NCI-H524 (cell line): ENCODE measurements at regions not wholly inside any gene's neighbourhood (a gene's known extent, or its start where the extent isn't known, plus 50 kb on each side); places are given as distances from the start of the nearest gene placed in this dataset.

Source experiments
- DNase-seq, 2 experiments: peaks; one replicate each; lab custom pipeline; 2025; lab: John Stamatoyannopoulos, UW

DNA sequence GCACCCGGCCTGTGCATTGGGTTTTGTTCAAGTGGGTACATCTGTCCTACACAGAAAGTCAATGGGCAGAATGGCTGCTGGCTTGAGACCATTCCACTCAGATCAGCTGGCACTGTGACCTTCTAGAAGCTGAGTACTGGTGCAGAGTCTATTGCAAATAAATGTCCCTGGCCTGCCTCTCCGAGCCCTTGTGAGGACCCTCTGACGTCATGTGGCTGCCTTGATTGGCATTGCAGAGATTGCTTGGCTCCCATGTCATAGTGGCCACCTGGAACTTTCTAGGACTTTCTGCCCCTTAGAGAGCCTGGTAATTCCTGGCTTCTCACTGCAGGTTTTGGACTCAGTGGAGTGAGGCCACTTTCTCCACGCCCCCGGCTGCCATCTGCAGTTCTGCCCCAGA lies 211.3 kb downstream of the ENGASE start:
- DNase-seq = no peak

DNA sequence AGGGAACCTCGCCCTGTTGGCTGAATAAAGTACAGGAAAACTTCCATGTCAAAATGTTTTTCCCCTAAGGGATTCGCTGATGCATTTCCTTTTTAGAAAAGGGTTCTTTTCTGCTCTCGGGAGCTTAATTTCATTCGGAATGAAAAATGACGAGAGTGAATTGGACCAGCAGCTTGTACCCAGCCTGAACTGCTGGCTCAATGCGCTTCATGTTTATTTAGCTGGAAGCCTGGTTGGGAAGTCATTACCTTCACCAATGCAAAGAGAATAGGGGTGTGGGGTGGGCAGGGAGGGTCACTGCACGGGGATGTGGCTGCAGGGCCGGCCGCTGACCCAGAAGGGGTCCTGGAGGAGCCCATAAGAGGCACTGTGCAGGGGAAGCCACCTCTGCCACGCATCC lies 207.7 kb downstream of the ENGASE start:
- DNase-seq = no peak

DNA sequence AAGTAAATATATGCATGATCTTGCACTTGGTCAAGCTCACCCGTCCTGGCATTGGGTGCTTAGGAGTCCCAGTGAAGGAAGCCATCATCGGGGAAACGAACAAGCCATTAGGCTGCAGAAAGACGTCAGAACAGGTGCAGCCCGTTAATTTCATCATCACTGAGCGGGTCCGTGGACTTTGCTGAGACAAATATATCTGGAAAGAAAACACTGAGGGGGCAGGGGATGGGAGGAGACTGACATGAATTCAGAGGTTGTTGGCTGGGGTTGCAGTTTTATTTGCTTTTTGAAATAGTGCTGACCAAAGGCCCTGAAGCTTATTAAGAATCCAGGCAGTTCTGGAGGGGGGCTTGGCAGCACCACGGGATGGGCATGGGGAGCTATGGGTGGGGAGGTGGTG lies 207.2 kb downstream of the ENGASE start:
- no peak for DNase-seq

DNA sequence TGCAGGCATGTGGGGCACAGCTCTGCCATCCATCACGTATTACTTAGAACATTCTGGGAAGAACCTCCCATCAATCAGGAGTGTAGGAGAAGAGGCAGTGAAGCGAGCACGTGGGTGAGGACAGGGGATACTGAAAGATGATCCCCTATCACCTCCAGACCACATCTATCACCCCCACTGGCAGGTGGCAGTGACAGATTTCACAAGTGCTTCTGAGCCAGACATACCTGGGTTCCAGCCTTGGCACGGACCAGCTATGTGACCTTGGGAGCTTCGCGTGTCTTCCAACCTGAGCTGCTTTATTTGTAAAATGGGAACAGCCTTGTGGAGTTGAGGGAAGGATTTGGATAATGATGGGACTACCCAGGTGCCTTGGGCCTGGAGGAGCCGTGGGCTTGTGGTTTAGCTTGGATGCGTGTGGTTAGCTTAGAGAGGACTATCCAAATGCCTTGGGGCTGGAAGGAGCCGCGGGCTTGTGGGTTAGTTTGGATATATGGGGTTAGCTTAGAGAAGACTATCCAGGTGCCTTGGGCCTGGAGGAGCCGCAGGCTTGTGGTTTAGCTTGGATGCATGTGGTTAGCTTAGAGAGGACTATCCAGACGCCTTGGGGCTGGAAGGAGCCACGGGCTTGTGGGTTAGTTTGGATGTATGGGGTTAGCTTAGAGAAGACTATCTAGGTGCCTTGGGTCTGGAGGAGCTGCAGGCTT lies 206.4 kb downstream of the ENGASE start:
- peak in 1 of 2 experiments; percentile 53 for DNase-seq

DNA sequence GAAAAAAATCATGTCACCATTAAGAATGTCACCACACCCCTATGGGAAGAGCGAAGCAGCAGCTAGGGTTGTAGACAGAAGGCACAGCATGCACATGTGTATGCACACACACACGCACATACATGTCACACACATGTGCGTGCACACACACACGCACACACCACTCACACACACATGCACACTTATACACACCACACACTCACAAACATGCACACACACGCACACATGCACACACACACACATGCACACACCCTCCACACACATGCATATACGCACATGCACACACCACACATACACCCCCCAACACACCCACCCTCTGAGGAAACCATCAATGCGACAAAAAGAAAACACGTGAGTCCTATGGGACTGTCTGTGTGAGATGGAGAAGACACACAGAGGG lies 205.4 kb downstream of the ENGASE start:
- no peak for DNase-seq

DNA sequence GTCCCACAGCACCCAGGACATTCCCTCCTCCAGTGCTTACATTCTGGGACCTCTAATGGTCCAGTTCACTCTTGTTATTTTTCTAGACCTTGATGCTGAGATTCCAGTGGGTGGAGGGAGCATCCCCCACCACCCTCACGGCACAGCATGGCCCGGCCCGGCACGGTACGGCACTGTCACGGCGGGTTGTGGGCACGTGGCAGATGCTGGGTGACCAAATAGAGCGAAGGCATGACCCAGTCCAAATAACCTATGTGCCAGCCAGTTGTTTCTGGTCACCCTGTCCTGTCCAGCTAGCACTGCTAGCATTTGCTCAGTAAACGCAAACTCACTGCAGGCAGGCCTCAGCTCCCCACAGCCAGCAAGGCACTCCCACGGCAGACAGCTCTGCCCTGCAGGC lies 204.7 kb downstream of the ENGASE start:
- DNase-seq = no peak

DNA sequence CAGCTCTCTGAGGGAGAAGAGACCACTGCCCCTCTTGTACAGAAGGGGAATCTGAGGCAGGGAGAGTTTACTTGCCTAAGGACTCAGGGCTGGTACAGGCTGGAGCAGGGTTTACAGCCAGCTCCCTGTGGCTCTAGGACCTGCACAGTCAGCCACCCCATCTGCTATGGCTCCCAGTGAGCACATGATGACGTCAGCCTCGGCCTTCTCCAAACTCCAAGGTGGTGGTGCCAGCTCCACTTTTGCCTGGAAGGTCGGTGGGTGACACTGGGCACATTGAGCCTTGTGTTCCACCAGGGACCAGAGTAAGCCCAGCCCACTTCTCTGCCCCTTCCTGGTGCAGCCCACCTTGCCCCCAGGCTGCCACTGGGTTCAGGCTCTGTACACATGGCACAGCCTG lies 202.2 kb downstream of the ENGASE start:
- DNase-seq = no peak

DNA sequence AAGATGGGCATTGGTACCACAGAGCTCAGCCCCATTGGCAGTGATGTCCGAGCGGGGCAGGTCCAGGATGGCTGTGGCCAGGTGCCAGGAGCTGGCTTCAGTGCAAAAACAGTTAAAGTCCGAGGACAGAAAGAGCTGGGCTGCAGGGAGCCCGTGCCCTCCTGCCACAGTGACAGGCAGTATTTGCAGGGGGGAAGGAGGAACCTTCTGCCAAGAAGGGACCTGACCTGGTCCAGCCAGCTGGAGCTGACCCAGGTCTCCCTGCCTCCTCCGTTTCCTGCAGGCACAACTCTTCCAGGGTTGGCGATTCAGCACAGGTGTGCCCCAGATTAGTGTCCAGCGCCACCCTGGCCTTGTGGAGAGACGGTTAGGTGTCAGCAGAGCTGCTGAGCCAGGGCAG lies 199.0 kb downstream of the ENGASE start:
- no peak for DNase-seq

DNA sequence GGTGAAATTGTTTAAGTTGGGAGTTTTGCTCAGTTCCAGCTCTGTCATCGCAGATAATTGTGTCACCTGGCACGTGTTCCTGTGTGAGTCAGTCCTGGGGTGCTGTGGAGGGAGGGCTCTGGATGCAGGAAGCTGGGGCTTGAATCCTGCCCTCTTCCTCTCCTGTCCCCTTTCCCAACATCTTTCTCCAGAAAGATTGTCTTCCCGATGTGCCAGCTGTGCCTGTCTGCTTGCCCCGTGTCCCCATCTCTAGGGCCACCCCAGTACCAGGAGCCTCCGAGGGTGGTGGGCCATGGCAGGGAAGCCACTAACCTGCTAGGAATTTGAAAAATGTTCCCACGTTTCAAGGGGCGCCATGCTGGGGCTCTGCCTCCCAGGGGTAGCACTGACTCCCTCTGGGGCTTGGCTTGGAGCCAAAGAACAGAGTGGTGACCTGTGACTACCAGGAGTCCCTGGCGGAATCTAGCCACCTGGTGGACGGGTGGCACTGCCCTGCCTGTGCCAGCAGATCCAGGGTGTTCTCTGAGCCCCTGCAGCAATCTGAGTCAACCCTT lies 198.1 kb downstream of the ENGASE start:
- peak in 1 of 2 experiments; percentile 32 for DNase-seq

DNA sequence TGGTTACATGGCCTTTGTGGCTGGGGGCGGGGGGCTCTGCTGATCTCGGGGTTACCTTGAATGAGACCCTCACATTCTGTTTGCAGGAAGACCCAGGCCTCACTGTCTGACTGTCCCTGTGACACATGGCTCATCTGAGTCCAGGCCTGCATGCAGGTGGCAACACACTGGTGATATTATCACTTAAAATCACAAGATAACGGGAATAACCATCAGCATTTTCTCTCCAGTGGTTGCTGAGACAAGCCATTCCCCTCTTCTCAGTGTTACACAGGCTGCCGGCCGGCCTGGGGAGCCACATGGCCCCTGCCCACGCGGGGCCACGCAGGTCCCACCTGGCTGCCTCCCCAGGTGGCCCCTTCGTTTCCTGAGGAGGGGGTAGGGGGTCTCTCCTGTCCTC lies 197.6 kb downstream of the ENGASE start:
- DNase-seq = no peak

DNA sequence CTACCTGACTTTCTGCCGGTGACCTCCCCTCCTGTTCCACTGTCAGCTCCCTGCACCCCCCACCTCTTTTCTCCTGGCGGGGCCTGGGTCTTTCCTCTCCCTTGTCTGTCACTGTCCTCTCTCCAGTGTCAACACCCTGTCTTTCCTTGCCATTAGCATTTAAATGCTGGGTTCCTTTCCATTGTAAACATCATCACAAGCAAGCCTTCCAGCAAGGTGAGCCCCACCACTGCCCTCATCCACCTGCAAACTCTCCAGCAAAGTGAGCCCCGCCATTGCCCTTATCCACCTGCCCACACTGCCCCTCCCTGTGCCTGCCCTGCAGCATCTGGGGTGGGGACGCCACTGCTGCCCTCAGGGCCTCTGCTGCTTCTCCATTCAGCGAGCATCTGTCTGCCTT lies 195.0 kb downstream of the ENGASE start:
- no peak for DNase-seq

DNA sequence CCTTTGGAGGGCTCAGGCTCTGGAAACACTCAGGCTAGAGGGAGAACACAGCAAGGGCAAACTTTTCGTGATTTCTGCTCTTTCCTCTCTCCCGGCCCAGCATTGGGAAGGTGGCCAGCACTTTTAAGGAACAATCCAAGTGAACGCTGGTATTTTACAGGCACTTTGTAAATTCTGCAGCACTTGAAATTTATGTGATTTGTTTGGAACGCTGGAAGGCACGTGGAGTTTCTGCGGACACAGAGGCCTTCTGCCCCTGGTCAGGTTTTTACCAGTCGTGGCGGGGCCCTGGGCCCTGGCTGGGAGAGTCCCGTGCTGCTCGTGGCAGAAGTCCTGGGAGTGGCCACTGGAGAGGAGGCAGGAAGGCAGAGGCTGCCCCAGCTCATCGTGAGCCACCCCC lies 188.6 kb downstream of the ENGASE start:
- DNase-seq = no peak

DNA sequence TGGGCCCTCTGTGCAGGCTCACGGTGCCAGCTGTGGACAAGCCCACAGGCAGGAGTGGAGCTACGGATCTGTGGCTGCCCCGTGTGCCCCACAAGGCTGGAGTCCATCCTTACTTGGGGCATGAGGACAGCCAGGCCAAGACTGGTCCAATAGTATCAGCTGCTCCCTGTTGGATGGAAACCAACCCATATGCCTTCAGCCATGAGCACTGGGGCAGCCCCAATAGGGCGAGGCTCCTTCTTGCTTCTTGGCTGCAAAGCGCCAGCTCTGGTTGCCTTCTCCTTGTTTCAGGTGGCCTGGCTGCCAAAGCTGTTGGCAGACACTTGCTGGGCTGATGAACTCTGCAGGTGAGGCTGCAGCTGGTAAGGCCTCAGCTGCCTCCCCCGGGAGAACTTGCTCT lies 188.0 kb downstream of the ENGASE start:
- DNase-seq = no peak

DNA sequence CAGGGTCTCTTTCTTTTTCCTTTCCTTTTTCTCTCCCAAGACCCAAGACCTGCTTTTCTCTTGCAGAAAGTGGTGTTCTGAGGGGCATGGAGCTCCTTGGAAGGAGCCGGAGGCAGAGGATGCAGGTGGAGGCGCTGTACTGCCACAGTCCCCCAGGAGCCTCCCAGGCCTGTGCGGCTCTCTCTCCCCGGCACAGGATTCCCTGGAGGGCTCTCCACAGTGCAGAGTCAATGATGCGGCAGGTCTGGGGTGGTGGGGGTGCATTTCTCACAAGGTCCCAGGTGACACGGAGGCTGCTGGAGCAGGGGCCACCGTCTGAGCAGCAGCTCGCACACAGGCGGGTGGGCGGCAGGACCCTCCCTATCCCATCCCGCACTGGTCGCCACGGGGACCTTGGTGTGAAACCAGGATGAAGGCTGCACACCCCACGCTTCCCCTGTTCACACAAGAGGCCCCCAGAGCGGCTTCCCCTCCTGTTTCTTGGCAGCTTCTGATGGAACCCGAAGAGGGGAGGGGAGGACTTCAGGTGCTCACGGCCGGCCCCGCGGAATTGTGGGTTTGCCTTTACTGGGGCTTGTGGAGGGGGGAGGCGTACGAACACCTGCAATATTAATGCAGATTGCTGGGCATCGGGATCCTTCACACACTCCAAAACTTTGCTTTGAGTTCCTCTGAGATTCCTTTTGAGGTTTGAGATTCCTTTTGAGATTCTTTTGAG lies 186.9 kb downstream of the ENGASE start:
- DNase-seq = no peak

DNA sequence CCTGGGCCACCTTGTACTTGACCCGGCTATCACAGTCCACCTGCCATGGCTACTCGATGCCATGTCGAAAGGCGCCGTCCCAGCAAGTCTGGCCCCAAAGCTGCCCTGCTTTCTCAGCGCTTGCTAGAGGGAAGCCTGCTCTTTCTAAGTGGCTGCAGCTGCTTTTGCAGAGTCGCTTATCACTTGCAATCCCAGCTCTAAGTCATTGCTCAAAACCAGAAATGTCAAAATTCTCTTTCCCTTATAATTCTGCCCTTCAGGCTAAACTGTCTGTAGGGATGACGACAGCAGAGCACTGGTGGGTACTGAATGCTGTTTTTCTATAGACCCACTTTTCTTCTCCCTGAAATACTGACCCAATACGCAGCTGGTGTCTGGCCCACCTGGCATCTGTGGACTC lies 184.2 kb downstream of the ENGASE start:
- no peak for DNase-seq

DNA sequence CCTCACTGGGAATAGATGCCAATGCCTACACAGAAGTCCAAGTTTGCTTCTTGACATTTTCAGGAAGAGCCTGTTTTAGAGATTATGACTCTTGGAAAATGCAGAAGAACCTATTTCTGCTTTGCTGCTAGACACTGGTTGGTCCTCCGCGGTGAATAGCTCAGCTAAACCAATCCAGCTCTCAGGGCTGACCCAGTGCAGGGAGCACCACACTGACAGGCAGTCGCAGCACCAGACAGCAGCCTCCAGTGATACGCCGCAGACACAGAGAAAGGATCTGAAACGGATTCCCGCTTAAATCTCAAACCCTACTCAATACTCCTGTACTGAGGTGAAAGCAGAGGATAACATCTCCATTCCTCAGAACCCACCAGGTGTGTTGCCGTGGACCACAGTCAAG lies 183.4 kb downstream of the ENGASE start:
- DNase-seq = no peak

DNA sequence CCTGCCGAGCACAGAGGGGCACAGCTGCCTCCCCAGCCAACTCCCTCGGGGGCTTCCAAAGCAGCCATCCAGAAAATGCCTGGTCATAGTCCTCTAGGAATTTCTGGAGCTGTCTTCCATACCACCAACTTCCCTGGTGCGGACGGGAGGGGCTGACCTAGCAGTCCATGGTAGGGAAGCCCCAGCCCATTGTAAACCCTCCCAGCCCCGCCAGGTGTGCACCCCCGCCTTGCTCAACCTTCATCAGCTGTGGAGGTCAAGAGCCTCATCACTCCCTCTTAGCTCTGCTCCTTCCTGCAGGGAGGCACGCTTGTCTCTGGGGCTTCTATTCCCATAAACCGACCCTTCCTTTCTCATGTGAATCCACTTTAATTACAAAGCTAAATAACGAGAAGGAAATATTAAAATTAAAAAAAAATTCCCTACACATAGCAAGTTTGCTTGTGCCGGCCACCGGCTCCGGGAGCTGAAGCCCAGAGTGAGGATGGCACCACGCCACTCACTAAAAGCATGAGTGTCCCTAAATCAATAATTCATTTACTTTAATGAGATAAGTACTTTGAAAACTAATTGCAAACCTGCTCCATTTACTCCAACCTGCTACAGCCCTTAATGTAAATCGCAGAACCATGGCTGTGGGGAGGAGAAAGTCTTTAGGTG lies 181.4 kb downstream of the ENGASE start:
- no peak for DNase-seq

DNA sequence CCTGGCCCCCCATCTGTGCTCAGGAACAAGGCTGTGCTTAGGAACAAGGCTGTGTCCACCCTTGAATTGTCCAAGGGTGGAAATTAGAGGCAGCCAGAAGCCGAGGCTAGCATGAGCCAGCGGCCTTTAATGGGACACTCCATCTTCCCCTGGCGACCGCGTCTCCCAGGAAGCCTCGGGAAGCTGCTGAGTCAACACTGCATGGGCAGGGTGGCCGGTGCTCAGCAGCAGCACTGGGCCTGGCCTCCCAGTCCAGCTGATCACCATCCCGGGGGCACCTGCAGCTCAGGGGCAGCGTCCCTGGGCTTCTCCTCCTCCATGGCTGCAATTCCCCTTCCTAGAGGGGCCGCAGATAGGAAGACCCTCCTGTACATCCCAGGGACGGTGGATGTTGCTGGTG lies 180.8 kb downstream of the ENGASE start:
- no peak for DNase-seq

DNA sequence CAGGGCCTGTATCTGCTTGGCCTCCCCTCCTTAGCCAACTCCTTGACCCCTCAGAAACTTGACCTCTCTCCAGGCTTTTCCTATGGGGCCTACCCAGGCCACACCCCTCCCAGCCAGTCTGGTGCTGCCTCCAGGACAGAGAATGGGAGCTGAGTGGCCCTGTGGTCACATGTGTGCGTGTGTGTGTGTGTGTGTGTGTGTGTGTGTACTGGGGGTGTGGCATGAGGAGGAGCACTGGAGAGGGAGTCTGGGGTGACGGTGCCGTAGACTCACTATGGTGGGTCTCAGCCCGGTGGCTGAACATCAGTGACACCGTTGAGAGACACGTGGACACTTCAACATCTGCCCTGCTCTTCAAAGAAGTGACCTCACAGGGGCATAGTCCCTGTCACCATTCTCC lies 180.4 kb downstream of the ENGASE start:
- DNase-seq = no peak

DNA sequence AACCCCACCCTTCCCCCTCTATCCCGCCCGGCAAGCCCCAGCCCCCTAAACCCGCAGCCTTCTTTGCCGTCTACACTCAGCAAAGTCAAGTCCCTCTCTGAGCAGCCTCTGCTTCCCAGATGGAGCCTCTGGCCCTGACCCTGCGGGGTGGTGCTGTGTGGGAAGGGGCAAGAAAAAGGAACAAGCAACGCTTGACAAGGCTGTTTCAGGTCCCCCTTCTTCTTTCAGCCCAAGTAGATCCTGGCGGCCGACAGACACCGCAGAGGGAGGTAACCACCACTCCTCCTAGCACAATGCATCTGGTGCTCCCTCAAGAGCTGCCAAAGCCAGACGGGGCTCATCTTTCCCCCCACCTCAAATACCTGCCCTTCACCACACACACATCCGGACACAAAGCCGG lies 178.3 kb downstream of the ENGASE start:
- DNase-seq = no peak

DNA sequence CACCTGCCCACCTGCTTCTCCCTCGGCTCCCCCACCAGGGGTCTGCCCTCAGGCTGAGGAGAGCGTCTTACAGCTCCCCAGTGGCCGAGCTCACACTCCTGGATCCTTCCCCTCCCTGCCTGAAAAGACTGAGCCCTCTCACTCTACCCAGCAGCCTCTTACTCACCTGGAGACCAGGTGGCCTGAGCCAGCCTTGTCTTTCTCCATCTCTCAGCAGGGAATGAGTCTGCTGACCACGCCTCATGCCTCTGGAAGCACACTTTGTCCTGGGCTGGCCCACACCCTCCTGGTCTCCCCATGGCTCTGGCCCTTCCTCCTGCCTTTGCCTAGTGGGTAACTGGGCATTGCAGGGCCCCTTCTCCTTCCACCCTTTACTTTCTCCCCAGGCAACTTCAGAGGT lies 177.2 kb downstream of the ENGASE start:
- no peak for DNase-seq

DNA sequence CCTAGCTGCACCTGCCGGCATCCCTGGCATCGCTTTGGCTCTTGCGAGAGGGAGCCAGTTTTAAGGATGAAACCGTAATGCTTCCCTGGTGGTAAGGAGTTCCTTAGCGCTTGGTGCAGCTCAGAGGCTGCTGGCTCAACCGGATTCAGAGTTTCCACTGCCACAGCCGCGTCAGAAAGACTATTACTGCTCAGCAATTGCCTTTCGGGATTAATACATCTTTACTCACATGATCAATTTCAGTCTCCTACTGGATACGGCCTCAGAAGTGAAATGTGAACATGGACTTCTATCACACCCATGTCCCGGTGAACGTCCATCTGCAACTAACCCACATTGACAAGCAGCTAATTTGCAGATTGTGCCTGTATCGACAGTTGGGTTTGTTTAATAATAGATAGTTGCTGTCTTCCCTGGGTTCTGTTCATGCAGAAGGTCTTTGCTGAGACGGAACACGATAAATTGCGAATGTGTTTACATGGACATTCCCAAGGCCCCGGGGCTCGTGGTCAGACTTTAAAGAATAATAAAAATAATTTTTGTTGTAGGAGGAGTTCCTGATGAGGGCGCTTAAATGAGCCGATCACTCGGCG lies 175.4 kb downstream of the ENGASE start:
- DNase-seq = no peak
